GM18505 (cell line): ENCODE measurements at regions not wholly inside any gene's neighbourhood (a gene's known extent, or its start where the extent isn't known, plus 50 kb on each side); places are given as distances from the start of the nearest gene placed in this dataset.

Experiments
- ATAC-seq: cut with Tn5 transposase; IDR thresholded peaks from one replicate; pipeline ENCODE4 v1.9.1; 2021; ENCODE audit not compliant: unreplicated experiment
- POLR2A ChIP-seq: IDR thresholded peaks from 4 replicates; pipeline ENCODE4 v1.6.1; 2011; ENCODE audit warnings: borderline replicate concordance; ENCODE audit not compliant: insufficient read depth, insufficient read length; ENCODE audit errors: extremely low read depth

- no peak for ATAC-seq
- TF ChIP-seq POLR2A = no peak
Measured at GRCh38 chr4:108369035-108369655, 200.4 kb upstream of the LEF1 start.

- TF ChIP-seq POLR2A = no peak
- no peak for ATAC-seq
Measured at GRCh38 chr4:108367751-108368150, 199.0 kb upstream of the LEF1 start.

- no peak for ATAC-seq
- no peak for TF ChIP-seq POLR2A
Measured at GRCh38 chr4:108366716-108367115, 198.0 kb upstream of the LEF1 start.

GRCh38 chr4:108365551-108365950, 196.8 kb upstream of the LEF1 start:
- TF ChIP-seq POLR2A = no peak
- ATAC-seq = no peak

GRCh38 chr4:108361886-108362285, 193.2 kb upstream of the LEF1 start:
- no peak for TF ChIP-seq POLR2A
- no peak for ATAC-seq

GRCh38 chr4:108361446-108361820, 192.7 kb upstream of the LEF1 start:
- no peak for ATAC-seq
- no peak for TF ChIP-seq POLR2A

- TF ChIP-seq POLR2A = no peak
- no peak for ATAC-seq
Measured at GRCh38 chr4:108360754-108361445, 192.2 kb upstream of the LEF1 start.

- no peak for TF ChIP-seq POLR2A
- ATAC-seq = no peak
Measured at GRCh38 chr4:108359986-108360681, 191.4 kb upstream of the LEF1 start.

GRCh38 chr4:108359130-108359985, 190.6 kb upstream of the LEF1 start:
- no peak for ATAC-seq
- TF ChIP-seq POLR2A = no peak

GRCh38 chr4:108355902-108356535, 187.3 kb upstream of the LEF1 start:
- no peak for TF ChIP-seq POLR2A
- no peak for ATAC-seq

- no peak for ATAC-seq
Measured at GRCh38 chr4:108355186-108355901, 186.6 kb upstream of the LEF1 start.

GRCh38 chr4:108352664-108353308, 184.1 kb upstream of the LEF1 start:
- no peak for TF ChIP-seq POLR2A
- no peak for ATAC-seq

More at GRCh38 chr4:108355186-108355901, 186.6 kb upstream of the LEF1 start:
- no peak for TF ChIP-seq POLR2A
